GM12875 (cell line): ENCODE measurements at regions not wholly inside any gene's neighbourhood (a gene's known extent, or its start where the extent isn't known, plus 50 kb on each side); places are given as distances from the start of the nearest gene placed in this dataset.

Experiments used
- H3K4me3 ChIP-seq: one replicate; pipeline ENCODE4 v1.5.1; 2011; ENCODE audit warnings: low read depth, low read length, control low read depth
- TF ChIP-seq, protein P1 (sequence below): IDR thresholded peaks from 2 replicates; pipeline ENCODE4 v1.5.1; 2011; ENCODE audit warnings: low read depth, mild to moderate bottlenecking, control low read depth, inconsistent platforms, low read length, moderate library complexity, borderline replicate concordance; ENCODE audit not compliant: insufficient read depth

DNA sequence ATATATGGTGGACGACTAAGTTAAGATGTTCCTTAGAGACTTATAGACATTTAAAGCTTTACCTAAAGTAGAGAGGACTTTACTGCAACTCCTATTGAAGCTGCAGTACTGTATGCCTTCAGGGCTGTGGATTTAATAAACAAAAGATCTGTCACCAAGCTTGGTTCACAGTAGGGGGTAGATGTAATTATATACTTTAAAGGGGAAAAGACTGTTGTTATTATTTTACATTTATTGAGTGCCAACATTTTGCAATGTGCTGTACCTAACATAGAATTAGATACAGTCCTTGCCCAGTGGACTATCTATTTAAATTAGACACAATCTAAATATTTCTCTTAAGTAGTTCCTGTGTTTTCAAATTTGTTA is 67.2 kb downstream of the SLIT2 start:
- no peak overlapping the region for H3K4me3 ChIP-seq

DNA sequence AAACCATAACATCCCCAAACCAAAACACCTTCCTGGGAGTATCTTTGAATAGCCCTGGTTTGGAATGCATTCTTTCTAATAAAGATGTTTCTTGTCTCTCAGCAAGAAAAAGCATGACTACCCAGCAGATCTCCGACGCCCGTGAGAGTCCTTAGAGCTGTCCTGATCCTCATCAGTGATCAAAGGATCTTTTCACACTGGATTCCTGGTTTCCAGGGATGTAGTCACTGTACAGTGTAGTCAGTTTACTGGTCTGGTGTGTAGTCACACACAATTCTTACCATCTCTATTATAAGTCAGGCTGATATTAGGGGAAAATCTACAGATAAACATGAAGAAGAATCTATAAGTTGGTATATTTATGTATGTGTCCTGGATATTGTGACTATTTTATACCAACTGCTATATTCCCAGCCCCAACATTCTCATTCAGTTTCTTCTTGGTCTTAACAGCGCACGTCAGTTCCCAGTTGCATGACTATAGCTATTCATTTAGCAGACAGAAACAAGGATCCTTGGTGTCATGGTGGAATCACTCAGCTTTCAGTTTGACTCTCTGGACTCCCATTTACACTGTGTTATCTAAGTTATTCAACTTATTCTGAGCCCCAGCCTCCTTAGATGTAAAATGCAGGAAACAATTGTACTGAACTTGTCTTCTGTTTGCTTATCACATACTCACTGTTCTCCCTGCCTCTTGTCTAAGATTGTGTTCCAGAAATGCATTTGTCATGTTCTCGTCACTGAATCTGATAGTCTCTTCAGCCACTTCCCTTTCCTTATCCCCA is 68.3 kb downstream of the SLIT2 start:
- TF ChIP-seq, protein P1, sequence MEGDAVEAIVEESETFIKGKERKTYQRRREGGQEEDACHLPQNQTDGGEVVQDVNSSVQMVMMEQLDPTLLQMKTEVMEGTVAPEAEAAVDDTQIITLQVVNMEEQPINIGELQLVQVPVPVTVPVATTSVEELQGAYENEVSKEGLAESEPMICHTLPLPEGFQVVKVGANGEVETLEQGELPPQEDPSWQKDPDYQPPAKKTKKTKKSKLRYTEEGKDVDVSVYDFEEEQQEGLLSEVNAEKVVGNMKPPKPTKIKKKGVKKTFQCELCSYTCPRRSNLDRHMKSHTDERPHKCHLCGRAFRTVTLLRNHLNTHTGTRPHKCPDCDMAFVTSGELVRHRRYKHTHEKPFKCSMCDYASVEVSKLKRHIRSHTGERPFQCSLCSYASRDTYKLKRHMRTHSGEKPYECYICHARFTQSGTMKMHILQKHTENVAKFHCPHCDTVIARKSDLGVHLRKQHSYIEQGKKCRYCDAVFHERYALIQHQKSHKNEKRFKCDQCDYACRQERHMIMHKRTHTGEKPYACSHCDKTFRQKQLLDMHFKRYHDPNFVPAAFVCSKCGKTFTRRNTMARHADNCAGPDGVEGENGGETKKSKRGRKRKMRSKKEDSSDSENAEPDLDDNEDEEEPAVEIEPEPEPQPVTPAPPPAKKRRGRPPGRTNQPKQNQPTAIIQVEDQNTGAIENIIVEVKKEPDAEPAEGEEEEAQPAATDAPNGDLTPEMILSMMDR: no peak
- no peak overlapping the region for H3K4me3 ChIP-seq

More for the DNA sequence above, 67.2 kb downstream of the SLIT2 start:
- TF ChIP-seq, protein P1: no peak

DNA sequence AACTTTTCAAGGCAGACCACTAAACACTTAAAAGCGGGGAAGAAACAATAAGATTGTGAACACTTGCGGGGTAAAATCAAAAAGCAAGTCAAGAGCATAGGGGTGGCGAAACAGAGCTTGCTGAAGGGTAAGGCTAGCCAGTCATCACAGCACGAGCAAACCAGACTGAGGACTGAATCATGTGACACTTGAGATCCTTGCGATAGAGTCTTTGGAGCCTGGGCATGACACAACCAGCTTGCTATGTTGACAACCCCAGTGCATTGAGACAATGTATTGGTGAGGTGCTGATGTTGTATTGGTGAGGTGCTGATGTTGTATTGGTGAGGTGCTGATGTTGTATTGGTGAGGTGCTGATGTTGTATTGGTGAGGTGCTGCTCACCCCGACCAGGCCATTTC is 72.3 kb downstream of the SLIT2 start:
- TF ChIP-seq, protein P1: no peak
- no peak overlapping the region for H3K4me3 ChIP-seq

DNA sequence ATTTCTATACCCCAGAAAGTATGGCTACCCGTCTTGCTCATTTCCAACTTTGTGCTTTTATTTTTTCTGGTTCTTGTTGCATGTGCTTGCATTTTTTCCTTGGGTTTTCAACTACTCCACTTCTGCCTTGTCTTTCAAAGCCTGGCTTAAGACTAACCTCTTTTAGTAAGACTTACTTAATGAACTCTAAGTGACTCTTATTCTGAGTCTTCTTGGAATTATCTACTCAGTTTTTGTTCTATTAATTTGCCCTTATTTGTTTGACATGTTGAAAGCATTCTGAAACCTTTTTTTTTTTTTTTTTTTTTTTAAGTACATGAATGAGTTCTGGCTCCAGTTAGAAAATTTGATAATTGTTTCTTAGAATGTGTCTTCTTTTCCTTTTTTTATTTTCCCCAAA is 74.8 kb downstream of the SLIT2 start:
- H3K4me3 ChIP-seq: no peak overlapping the region
- TF ChIP-seq, protein P1: no peak

DNA sequence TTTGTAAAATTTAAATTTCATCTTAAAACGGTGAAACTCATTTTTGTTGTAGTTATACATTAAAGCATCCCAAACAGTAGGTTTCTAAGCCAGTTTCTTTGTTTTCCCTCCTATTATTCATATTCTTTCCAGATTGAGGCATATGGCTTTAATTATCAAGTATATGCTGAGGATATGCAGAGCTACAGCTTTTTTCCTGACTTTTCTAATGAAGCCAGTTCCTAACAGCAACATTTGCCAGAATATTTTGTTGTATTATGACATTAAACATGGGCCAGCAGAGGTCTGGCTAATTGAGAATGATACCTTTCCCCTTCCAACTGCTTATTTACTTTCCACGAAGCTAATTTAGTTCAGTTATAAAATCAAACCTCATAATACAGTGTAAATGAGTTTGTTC is 75.3 kb downstream of the SLIT2 start:
- TF ChIP-seq, protein P1: no peak
- H3K4me3 ChIP-seq: no peak overlapping the region

DNA sequence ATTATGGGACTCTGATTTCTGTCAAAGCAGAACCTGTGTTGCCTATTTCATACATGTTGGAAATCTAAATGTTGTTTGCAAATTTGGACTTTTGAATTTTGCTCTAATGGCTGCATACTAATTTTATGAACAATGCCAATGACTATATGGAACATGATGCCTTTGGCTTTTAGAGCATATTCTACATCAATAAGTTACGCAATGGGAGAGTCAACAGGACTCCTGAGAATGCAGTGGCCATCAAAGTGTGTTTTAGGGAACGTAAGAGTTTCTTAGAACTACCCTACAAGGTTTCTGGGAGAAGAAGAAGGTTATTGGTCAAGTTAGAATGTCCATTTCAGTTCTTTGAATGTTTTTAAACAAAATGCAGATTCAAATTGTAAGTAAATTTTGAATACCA is 76.1 kb downstream of the SLIT2 start:
- H3K4me3 ChIP-seq: no peak overlapping the region
- TF ChIP-seq, protein P1: no peak

DNA sequence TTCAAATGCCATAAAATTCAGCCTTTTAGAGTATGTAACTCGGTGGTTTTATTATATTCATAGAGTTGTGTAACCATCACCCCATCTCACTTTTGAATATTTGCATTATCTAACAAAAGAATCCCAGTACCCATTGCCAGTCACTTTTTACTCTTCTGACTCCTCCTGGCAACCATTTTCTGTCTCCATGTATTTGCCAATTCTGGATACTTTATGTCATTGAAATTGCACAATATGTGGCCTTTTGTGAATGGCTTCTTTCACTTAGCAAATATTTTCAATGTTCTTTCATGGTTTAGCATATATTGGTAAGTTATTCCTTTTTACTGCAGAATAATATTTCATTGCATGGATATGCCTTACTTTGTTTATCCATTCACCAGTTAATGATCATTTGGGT is 79.9 kb downstream of the SLIT2 start:
- TF ChIP-seq, protein P1: no peak
- no peak overlapping the region for H3K4me3 ChIP-seq
